ENCODE measurements at regions not wholly inside any gene's neighbourhood (a gene's known extent, or its start where the extent isn't known, plus 50 kb on each side); places are given as distances from the start of the nearest gene placed in this dataset.

DNA sequence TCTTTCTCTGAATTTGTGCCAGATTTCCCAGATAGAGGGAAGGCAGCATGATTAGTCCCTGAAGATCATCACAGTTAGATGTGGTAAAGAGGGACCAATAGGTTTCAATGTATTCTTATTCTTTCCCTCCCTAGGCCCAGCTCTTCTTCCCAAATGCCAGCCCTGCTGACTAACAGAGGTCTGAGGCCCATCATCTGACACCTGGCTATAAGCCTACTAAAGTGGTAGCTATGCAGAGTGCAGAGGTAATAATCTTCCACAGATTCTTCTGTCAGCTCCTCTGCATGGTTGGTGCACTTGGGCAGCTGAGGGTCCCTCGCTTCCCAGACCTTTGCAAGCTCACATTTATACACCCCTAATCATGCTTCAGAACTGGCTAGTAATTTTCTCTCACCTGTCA is 63.7 kb upstream of the PZP start:
- TF ChIP-seq CTCF (IDR thresholded peaks at IDR 0.05 in 4 of 5, conservative IDR thresholded peaks at IDR 0.05 in 1 of 5) (no peak), POLR2A (IDR thresholded peaks at IDR 0.05) (no peak)

Measured in gastrocnemius medialis (tissue), 4 donors.